Fibroblast of lung (primary cell): ENCODE measurements at regions not wholly inside any gene's neighbourhood (a gene's known extent, or its start where the extent isn't known, plus 50 kb on each side); places are given as distances from the start of the nearest gene placed in this dataset.

Experiments used
- DNase-seq, 2 donors: peaks; one replicate each; pipeline versions ENCODE4 v3.0.0 to v3.0.0-alpha.2; 2010; ENCODE audit warnings: low read depth in 2 of 2
- H2AFZ ChIP-seq: 2 replicates; pipeline ENCODE4 v1.5.1; 2012; ENCODE audit warnings: low read length, control low read depth, inconsistent platforms
- H3K27ac ChIP-seq: 2 replicates; pipeline ENCODE4 v1.5.1; 2011; ENCODE audit warnings: low read length, control low read depth; ENCODE audit not compliant: insufficient read depth
- H3K27me3 ChIP-seq: 2 replicates; pipeline ENCODE4 v1.5.1; 2011; ENCODE audit warnings: mild to moderate bottlenecking, low read length; ENCODE audit not compliant: control insufficient read depth, insufficient read depth
- H3K36me3 ChIP-seq: 2 replicates; pipeline ENCODE4 v1.5.1; 2011; ENCODE audit warnings: low read length; ENCODE audit not compliant: control insufficient read depth, insufficient read depth
- H3K4me1 ChIP-seq: 2 replicates; pipeline ENCODE4 v1.5.1; 2011; ENCODE audit warnings: low read length; ENCODE audit not compliant: control insufficient read depth, insufficient read depth; ENCODE audit errors: extremely low read depth
- H3K4me2 ChIP-seq: 2 replicates; pipeline ENCODE4 v1.5.1; 2011; ENCODE audit warnings: low read length, control low read depth; ENCODE audit not compliant: insufficient read depth; ENCODE audit errors: extremely low read depth
- H3K4me3 ChIP-seq, 4 experiments: fragments of 200-600 bp in 1 of 4; sonication (generic) in 1 of 4; replicated peaks in 1 of 4; 2 replicates each; pipeline ENCODE4 v1.5.1; 2011 to 2016; ENCODE audit warnings: low read length in 4 of 4, low read depth in 3 of 4, mild to moderate bottlenecking in 3 of 4, control low read depth in 2 of 4, inconsistent platforms in 1 of 4, mixed read lengths in 1 of 4; ENCODE audit not compliant: insufficient read depth in 1 of 4; ENCODE audit errors: control extremely low read depth in 1 of 4
- H3K79me2 ChIP-seq: 2 replicates; pipeline ENCODE4 v1.5.1; 2012; ENCODE audit warnings: mild to moderate bottlenecking, low read length, inconsistent platforms; ENCODE audit not compliant: control insufficient read depth, insufficient read depth
- H3K9ac ChIP-seq: 2 replicates; pipeline ENCODE4 v1.5.1; 2011; ENCODE audit warnings: mild to moderate bottlenecking, low read length, control low read depth; ENCODE audit not compliant: insufficient read depth
- H3K9me3 ChIP-seq: 2 replicates; pipeline ENCODE4 v1.5.1; 2012; ENCODE audit warnings: low read depth, low read length; ENCODE audit not compliant: control insufficient read depth, insufficient read depth
- H4K20me1 ChIP-seq: 2 replicates; pipeline ENCODE4 v1.5.1; 2011; ENCODE audit warnings: low read length; ENCODE audit not compliant: control insufficient read depth, insufficient read depth; ENCODE audit errors: extremely low read depth
- CTCF ChIP-seq, 2 donors: IDR thresholded peaks in 1 of 2; conservative IDR thresholded peaks in 1 of 2; 1 replicate in 1 of 2; 2 replicates in 1 of 2; pipeline ENCODE4 v1.5.1; 2011 to 2012; ENCODE audit warnings: low read length in 2 of 2, control low read depth in 1 of 2, inconsistent platforms in 1 of 2, low read depth in 1 of 2, mild to moderate bottlenecking in 1 of 2
- EZH2 ChIP-seq: IDR thresholded peaks from 2 replicates; pipeline ENCODE4 v1.5.1; 2012; ENCODE audit warnings: low read length, control low read depth, mild to moderate bottlenecking; ENCODE audit errors: missing control alignments

- no peak overlapping the region for H3K9ac ChIP-seq
- H4K20me1 ChIP-seq = no peaks in the 10 kb centered on the region
- TF ChIP-seq EZH2 (no peak), CTCF (conservative IDR thresholded peaks at IDR 0.05 in 1 of 2, IDR thresholded peaks at IDR 0.05 in 1 of 2; ENCODE audit: low read depth in 1 of 2, low read length in 2 of 2) (no peak)
- DNase-seq = no peak
- H3K36me3 ChIP-seq = no peaks in the 10 kb centered on the region
- H3K9me3 ChIP-seq = no peaks in the 10 kb centered on the region
- no peaks in the 10 kb centered on the region for H3K4me1 ChIP-seq
- no peak overlapping the region for H2AFZ ChIP-seq
- no peak overlapping the region for H3K4me2 ChIP-seq
- H3K4me3 ChIP-seq = no peak overlapping the region
- H3K27me3 ChIP-seq = no peaks in the 10 kb centered on the region
- no peaks in the 10 kb centered on the region for H3K79me2 ChIP-seq
- H3K27ac ChIP-seq = no peak overlapping the region
These were observed 349.8 kb upstream of the KLF4 start for GRCh38 chr9:107839371-107839770.

GRCh38 chr9:107838766-107839165, 349.2 kb upstream of the KLF4 start:
- no peak for DNase-seq
- H3K4me2 ChIP-seq = no peak overlapping the region
- no peaks in the 10 kb centered on the region for H3K9me3 ChIP-seq
- H4K20me1 ChIP-seq = no peaks in the 10 kb centered on the region
- H3K79me2 ChIP-seq = no peaks in the 10 kb centered on the region
- no peak overlapping the region for H3K9ac ChIP-seq
- H3K36me3 ChIP-seq = no peaks in the 10 kb centered on the region
- no peak for TF ChIP-seq EZH2
- no peak overlapping the region for H3K4me3 ChIP-seq
- no peak overlapping the region for H3K27ac ChIP-seq
- no peaks in the 10 kb centered on the region for H3K27me3 ChIP-seq
- no peaks in the 10 kb centered on the region for H3K4me1 ChIP-seq
- H2AFZ ChIP-seq = no peak overlapping the region

GRCh38 chr9:107836300-107836699, 346.7 kb upstream of the KLF4 start:
- Histone ChIP-seq H3K9me3 (no peaks in the 10 kb centered on the region), H3K79me2 (no peaks in the 10 kb centered on the region), H3K4me1 (no peaks in the 10 kb centered on the region), H2AFZ (no peak overlapping the region), H3K4me3 (no peak overlapping the region), H3K36me3 (no peaks in the 10 kb centered on the region), H3K9ac (no peak overlapping the region), H3K27ac (no peak overlapping the region), H3K4me2 (no peak overlapping the region), H4K20me1 (no peaks in the 10 kb centered on the region), H3K27me3 (peaks cover 3% of the 10 kb centered on the region)
- no peak for DNase-seq
- TF ChIP-seq EZH2 = no peak
- no peak for TF ChIP-seq CTCF (conservative IDR thresholded peaks at IDR 0.05 in 1 of 2, IDR thresholded peaks at IDR 0.05 in 1 of 2; ENCODE audit: low read depth in 1 of 2, low read length in 2 of 2)
